ENCODE measurements at regions not wholly inside any gene's neighbourhood (a gene's known extent, or its start where the extent isn't known, plus 50 kb on each side); places are given as distances from the start of the nearest gene placed in this dataset.

- peaks cover 13% of the 10 kb centered on the region for H3K4me1 ChIP-seq
- H3K27ac Mint-ChIP-seq: no peak overlapping the region
- no peak overlapping the region for H3K4me3 Mint-ChIP-seq
- no peak overlapping the region for H3K4me2 ChIP-seq
- no peak overlapping the region for H3K4me3 ChIP-seq
- H4K20me1 ChIP-seq (ENCODE audit: low read depth): no peaks in the 10 kb centered on the region
- no peaks in the 10 kb centered on the region for H3K27me3 ChIP-seq
- DNase-seq (ENCODE audit: low spot score): no peak
- no peaks in the 10 kb centered on the region for H3K36me3 Mint-ChIP-seq
- no peak overlapping the region for H3K27ac ChIP-seq
- peaks cover under 1% of the 10 kb centered on the region for H3K27me3 Mint-ChIP-seq (ENCODE audit: insufficient read depth, low read depth)
- H3K9me3 Mint-ChIP-seq: no peaks in the 10 kb centered on the region
- H3K79me2 ChIP-seq (ENCODE audit: low read depth): no peaks in the 10 kb centered on the region
- peaks cover 5% of the 10 kb centered on the region for H3K4me1 Mint-ChIP-seq
- H3K9ac ChIP-seq: no peak overlapping the region
- H3K9me3 ChIP-seq (ENCODE audit: low read depth): no peaks in the 10 kb centered on the region
- no peaks in the 10 kb centered on the region for H3K36me3 ChIP-seq
- no peaks in the 10 kb centered on the region for H3F3A ChIP-seq (ENCODE audit: low read depth)
- TF ChIP-seq EZH2 (IDR thresholded peaks at IDR 0.05) (no peak), CTCF (IDR thresholded peaks at IDR 0.05) (no peak), EZH2phosphoT487 (IDR thresholded peaks at IDR 0.05) (no peak)
- H2AFZ ChIP-seq (replicated peaks): no peak overlapping the region
Observed at GRCh38 chr4:174105202-174105601, 178.3 kb downstream of the FBXO8 start.

- Mint-ChIP-seq H3K27ac (no peak overlapping the region), H3K27me3 (ENCODE audit: insufficient read depth, low read depth) (peaks cover 4% of the 10 kb centered on the region), H3K9me3 (no peaks in the 10 kb centered on the region), H3K4me1 (no peaks in the 10 kb centered on the region), H3K36me3 (no peaks in the 10 kb centered on the region), H3K4me3 (no peak overlapping the region)
- no peak for DNase-seq (ENCODE audit: low spot score)
- H3K9me3 ChIP-seq (ENCODE audit: low read depth): no peaks in the 10 kb centered on the region
- H3K27me3 ChIP-seq: no peaks in the 10 kb centered on the region
- no peaks in the 10 kb centered on the region for H3F3A ChIP-seq (ENCODE audit: low read depth)
- H3K9ac ChIP-seq: no peak overlapping the region
- H4K20me1 ChIP-seq (ENCODE audit: low read depth): no peaks in the 10 kb centered on the region
- H3K79me2 ChIP-seq (ENCODE audit: low read depth): no peaks in the 10 kb centered on the region
- TF ChIP-seq EZH2 (IDR thresholded peaks at IDR 0.05) (no peak), CTCF (IDR thresholded peaks at IDR 0.05) (no peak)
- H3K36me3 ChIP-seq: no peaks in the 10 kb centered on the region
- no peak overlapping the region for H3K27ac ChIP-seq
- H2AFZ ChIP-seq (replicated peaks): no peak overlapping the region
- no peak overlapping the region for H3K4me2 ChIP-seq
- no peak overlapping the region for H3K4me3 ChIP-seq
- no peaks in the 10 kb centered on the region for H3K4me1 ChIP-seq
Observed at GRCh38 chr4:174100910-174101309, 182.6 kb downstream of the FBXO8 start.

DNA sequence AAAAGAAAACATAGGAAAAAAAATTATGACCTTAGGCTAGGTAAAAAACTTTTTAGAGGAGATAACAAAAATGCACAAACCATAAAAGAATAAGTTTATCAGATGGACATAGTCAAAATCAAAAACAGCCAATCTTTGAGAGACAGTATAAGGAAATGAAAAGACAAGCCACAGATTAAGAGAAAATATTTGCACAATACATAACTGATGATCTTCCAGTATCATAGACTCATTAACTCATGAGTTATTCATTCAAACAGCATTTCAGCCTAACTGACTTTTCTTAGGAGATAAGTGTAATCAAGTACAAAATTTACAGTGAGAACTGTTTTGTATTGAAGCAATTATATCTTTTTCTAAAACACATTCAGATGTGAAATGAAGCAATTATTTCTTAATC is 183.8 kb downstream of the FBXO8 start:
- no peaks in the 10 kb centered on the region for H3K4me1 Mint-ChIP-seq
- Histone ChIP-seq H2AFZ (replicated peaks) (no peak overlapping the region), H3K79me2 (ENCODE audit: low read depth) (no peaks in the 10 kb centered on the region), H3K4me2 (no peak overlapping the region), H3F3A (ENCODE audit: low read depth) (no peaks in the 10 kb centered on the region), H3K4me1 (no peaks in the 10 kb centered on the region), H3K27me3 (no peaks in the 10 kb centered on the region), H4K20me1 (ENCODE audit: low read depth) (no peaks in the 10 kb centered on the region), H3K4me3 (no peak overlapping the region), H3K36me3 (no peaks in the 10 kb centered on the region), H3K9ac (no peak overlapping the region), H3K27ac (no peak overlapping the region), H3K9me3 (ENCODE audit: low read depth) (no peaks in the 10 kb centered on the region)
- no peak for TF ChIP-seq CTCF (IDR thresholded peaks at IDR 0.05)
- TF ChIP-seq EZH2phosphoT487 (IDR thresholded peaks at IDR 0.05): no peak
- TF ChIP-seq EZH2 (IDR thresholded peaks at IDR 0.05): no peak
- no peak overlapping the region for H3K27ac Mint-ChIP-seq
- DNase-seq (ENCODE audit: low spot score): no peak
- H3K4me3 Mint-ChIP-seq: no peak overlapping the region
- no peaks in the 10 kb centered on the region for H3K36me3 Mint-ChIP-seq
- peaks cover 4% of the 10 kb centered on the region for H3K27me3 Mint-ChIP-seq (ENCODE audit: insufficient read depth, low read depth)
- H3K9me3 Mint-ChIP-seq: no peaks in the 10 kb centered on the region

DNA sequence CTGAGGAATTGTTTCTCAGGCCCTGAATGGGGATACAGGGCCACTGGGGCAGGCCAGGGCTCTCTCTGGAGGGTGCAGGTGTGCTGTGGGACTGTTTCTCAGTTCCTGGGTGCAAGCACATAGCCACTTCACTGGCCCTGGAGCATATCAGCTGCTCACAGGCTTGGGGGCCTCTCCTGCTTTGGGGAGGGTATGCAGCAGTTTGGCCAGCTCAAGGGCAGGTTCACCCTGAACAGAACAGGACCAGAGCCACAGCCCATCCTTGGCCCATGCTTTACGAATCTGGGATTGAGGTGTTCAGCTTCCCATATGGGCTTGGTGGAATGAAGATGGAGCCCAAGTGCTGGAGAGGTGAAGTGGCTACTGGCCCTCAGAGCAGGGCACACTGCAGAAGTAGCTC is 186.5 kb downstream of the FBXO8 start:
- no peak for DNase-seq (ENCODE audit: low spot score)
- Histone ChIP-seq H3K4me3 (no peak overlapping the region), H3K4me2 (no peak overlapping the region), H3F3A (ENCODE audit: low read depth) (no peaks in the 10 kb centered on the region), H3K27ac (no peak overlapping the region), H3K4me1 (no peaks in the 10 kb centered on the region), H3K36me3 (no peaks in the 10 kb centered on the region), H3K9ac (no peak overlapping the region), H3K27me3 (no peaks in the 10 kb centered on the region), H3K79me2 (ENCODE audit: low read depth) (no peaks in the 10 kb centered on the region), H2AFZ (replicated peaks) (no peak overlapping the region), H3K9me3 (ENCODE audit: low read depth) (no peaks in the 10 kb centered on the region), H4K20me1 (ENCODE audit: low read depth) (no peaks in the 10 kb centered on the region)
- Mint-ChIP-seq H3K4me1 (no peaks in the 10 kb centered on the region), H3K4me3 (no peak overlapping the region), H3K27me3 (ENCODE audit: insufficient read depth, low read depth) (peaks cover 4% of the 10 kb centered on the region), H3K27ac (no peak overlapping the region), H3K36me3 (no peaks in the 10 kb centered on the region), H3K9me3 (peaks cover 2% of the 10 kb centered on the region)
- TF ChIP-seq EZH2 (IDR thresholded peaks at IDR 0.05) (no peak), EZH2phosphoT487 (IDR thresholded peaks at IDR 0.05) (no peak), CTCF (IDR thresholded peaks at IDR 0.05) (no peak)
